Panc1 (cell line): ENCODE measurements at regions not wholly inside any gene's neighbourhood (a gene's known extent, or its start where the extent isn't known, plus 50 kb on each side); places are given as distances from the start of the nearest gene placed in this dataset.
A peak's percentile ranks its signal among the peaks of the same experiment; 100 is the strongest.

Experiments
- ATAC-seq: fragments of 200-7000 bp; cut with Tn5 transposase; 2 replicates; pipeline ENCODE4 v1.9.1; 2020; ENCODE audit warnings: mild to moderate bottlenecking, moderate library complexity
- BruUV-seq: library from RNA; stranded (reverse); fragments of 400-500 nt; replicated peaks from 2 replicates; lab custom pipeline; 2021; lab: Mats Ljungman, UMichigan
- CTCF ChIA-PET: fragments of 300-600 bp; sonication (Branson Sonifier 250); formaldehyde crosslinking; loops from one replicate; lab custom pipeline; 2022; ENCODE audit warnings: antibody characterized with exemption; lab: Charles Lee
- POLR2A ChIA-PET: fragments of 300-600 bp; sonication (Branson Sonifier 250); formaldehyde crosslinking; loops from one replicate; lab custom pipeline; 2022; ENCODE audit warnings: antibody characterized with exemption; lab: Charles Lee
- DNase-seq: peaks from one replicate; pipeline ENCODE4 v3.0.0-alpha.2; 2010; ENCODE audit warnings: low read depth, low spot score
- H3K27ac ChIP-seq: 2 replicates; pipeline ENCODE4 v1.5.1; 2011; ENCODE audit warnings: mild to moderate bottlenecking, low read length, inconsistent platforms
- H3K27me3 ChIP-seq: fragments of 200-500 bp; sonication (Bioruptor generic); 2 replicates; pipeline ENCODE4 v1.6.0; 2014; ENCODE audit warnings: low read length, inconsistent platforms; ENCODE audit not compliant: control insufficient read depth, insufficient read depth
- H3K36me3 ChIP-seq: fragments of 200-500 bp; sonication (Bioruptor generic); 2 replicates; pipeline ENCODE4 v1.5.1; 2014; ENCODE audit warnings: inconsistent platforms, mild to moderate bottlenecking, low read length, moderate library complexity; ENCODE audit not compliant: control insufficient read depth, insufficient read depth
- H3K4me1 ChIP-seq: 2 replicates; pipeline ENCODE4 v1.5.1; 2011; ENCODE audit warnings: inconsistent platforms, mild to moderate bottlenecking, low read length, moderate library complexity; ENCODE audit not compliant: control insufficient read depth, insufficient read depth
- H3K4me3 ChIP-seq, 2 experiments: 2 replicates each; pipeline ENCODE4 v1.5.1; 2011 to 2012; ENCODE audit warnings: low read depth in 2 of 2, low read length in 2 of 2, mild to moderate bottlenecking in 2 of 2, inconsistent platforms in 1 of 2, moderate library complexity in 1 of 2
- H3K9me3 ChIP-seq: fragments of 200-500 bp; sonication (Bioruptor generic); 2 replicates; pipeline ENCODE4 v1.5.1; 2014; ENCODE audit warnings: low read depth, mild to moderate bottlenecking, inconsistent platforms, low read length, moderate library complexity; ENCODE audit not compliant: control insufficient read depth, insufficient read depth
- CTCF ChIP-seq: fragments of 450-650 bp; IDR thresholded peaks from 2 replicates; pipeline ENCODE4 v1.5.1; 2017; ENCODE audit warnings: mild to moderate bottlenecking
- POLR2AphosphoS5 ChIP-seq: IDR thresholded peaks from 2 replicates; pipeline ENCODE4 v1.6.1; 2012; ENCODE audit warnings: mild to moderate bottlenecking, low read depth, low read length, moderate library complexity
- REST ChIP-seq, 2 experiments: IDR thresholded peaks; 2 replicates each; pipeline ENCODE4 v1.6.1; 2011 to 2012; ENCODE audit warnings: low read depth in 2 of 2, control low read depth in 1 of 2, low read length in 1 of 2, mild to moderate bottlenecking in 1 of 2, moderate library complexity in 1 of 2; ENCODE audit not compliant: insufficient read depth in 1 of 2
- SIN3A ChIP-seq: IDR thresholded peaks from 2 replicates; pipeline ENCODE4 v1.6.1; 2012; ENCODE audit warnings: low read depth, mild to moderate bottlenecking, low read length, moderate library complexity, borderline replicate concordance; ENCODE audit not compliant: insufficient read depth
- TCF7L2 ChIP-seq: IDR thresholded peaks from 2 replicates; pipeline ENCODE4 v1.6.1; 2011; ENCODE audit warnings: mild to moderate bottlenecking, low read depth, low read length, inconsistent platforms
- in situ Hi-C: cut with HindIII; loops from 2 replicates; pipeline ENCODE4 v1.10.0; 2016; ENCODE audit warnings: low sequenced_read_pairs, low pct_unique_long_range_greater_than_20kb
- intact Hi-C: fragments of 100-400 bp; cut with micrococcal nuclease; formaldehyde crosslinking; loops from one replicate; pipeline ENCODE4 v1.10.0; 2022; ENCODE audit not compliant: unreplicated experiment

GRCh38 chr2:222760301-222760897 lies 88.9 kb downstream of the MOGAT1 start:
- H3K27ac ChIP-seq: no peak overlapping the region
- ChIA-PET POLR2A (no interaction called here), CTCF (interaction anchor here (0.5 kb wide), 1 partner anchor 11 kb away, joined by 3 read pairs; no protein-coding TSS in a partner anchor)
- H3K36me3 ChIP-seq: no peaks in the 10 kb centered on the region
- H3K27me3 ChIP-seq: no peaks in the 10 kb centered on the region
- BruUV-seq: no TSS peak
- H3K4me3 ChIP-seq: no peak overlapping the region
- intact Hi-C loops (no loop called here), in situ Hi-C loops (no loop called here)
- no peak for TF ChIP-seq POLR2AphosphoS5
- TF ChIP-seq SIN3A: no peak
- H3K9me3 ChIP-seq: no peaks in the 10 kb centered on the region
- ATAC-seq (no peak), DNase-seq (no peak)
- H3K4me1 ChIP-seq: no peaks in the 10 kb centered on the region

GRCh38 chr2:222761888-222762287 lies 90.4 kb downstream of the MOGAT1 start:
- POLR2A ChIA-PET: no interaction called here
- ATAC-seq (no peak), DNase-seq (no peak)
- no TSS peak for BruUV-seq
- Histone ChIP-seq H3K4me3 (peak overlapping the region in 1 of 2 experiments; percentile 13; a peak in 1 of 4 replicates), H3K4me1 (no peaks in the 10 kb centered on the region), H3K9me3 (no peaks in the 10 kb centered on the region), H3K36me3 (no peaks in the 10 kb centered on the region), H3K27me3 (no peaks in the 10 kb centered on the region), H3K27ac (no peak overlapping the region)
- CTCF ChIA-PET: no interaction called here
- TF ChIP-seq POLR2AphosphoS5: no peak
- no peak for TF ChIP-seq REST (IDR thresholded peaks at IDR 0.05; ENCODE audit: insufficient read depth in 1 of 2, low read depth in 2 of 2, low read length in 1 of 2)
- TF ChIP-seq SIN3A: no peak
- no peak for TF ChIP-seq CTCF
- TF ChIP-seq TCF7L2: no peak
- in situ Hi-C loops: no loop called here
- intact Hi-C loops: no loop called here

- ChIA-PET CTCF (no interaction called here), POLR2A (no interaction called here)
- in situ Hi-C loops (no loop called here), intact Hi-C loops (no loop called here)
- H3K4me3 ChIP-seq: peak overlapping the region in 1 of 2 experiments; percentile 13; a peak in 1 of 4 replicates
- TF ChIP-seq REST (IDR thresholded peaks at IDR 0.05; ENCODE audit: insufficient read depth in 1 of 2, low read depth in 2 of 2, low read length in 1 of 2) (no peak), POLR2AphosphoS5 (no peak), SIN3A (no peak), CTCF (no peak), TCF7L2 (no peak)
- H3K27ac ChIP-seq: no peak overlapping the region
- BruUV-seq: no TSS peak
- no peaks in the 10 kb centered on the region for H3K36me3 ChIP-seq
- H3K27me3 ChIP-seq: no peaks in the 10 kb centered on the region
- ATAC-seq (no peak), DNase-seq (no peak)
- no peaks in the 10 kb centered on the region for H3K4me1 ChIP-seq
- no peaks in the 10 kb centered on the region for H3K9me3 ChIP-seq
Measured at GRCh38 chr2:222762342-222762741, 90.9 kb downstream of the MOGAT1 start.
